ENCODE measurements at regions not wholly inside any gene's neighbourhood (a gene's known extent, or its start where the extent isn't known, plus 50 kb on each side); places are given as distances from the start of the nearest gene placed in this dataset.
A peak's percentile ranks its signal among the peaks of the same experiment; 100 is the strongest.

- Mint-ChIP-seq H3K4me3 (no peak overlapping the region), H3K4me1 (peaks cover 32% of the 10 kb centered on the region), H3K36me3 (ENCODE audit: low read depth) (no peaks in the 10 kb centered on the region), H3K27me3 (ENCODE audit: low read depth) (no peaks in the 10 kb centered on the region), H3K27ac (peak overlapping the region in 2 of 3 experiments; percentile 65 to 85), H3K9me3 (peaks cover 2% of the 10 kb centered on the region)
- TF ChIP-seq, protein P1, sequence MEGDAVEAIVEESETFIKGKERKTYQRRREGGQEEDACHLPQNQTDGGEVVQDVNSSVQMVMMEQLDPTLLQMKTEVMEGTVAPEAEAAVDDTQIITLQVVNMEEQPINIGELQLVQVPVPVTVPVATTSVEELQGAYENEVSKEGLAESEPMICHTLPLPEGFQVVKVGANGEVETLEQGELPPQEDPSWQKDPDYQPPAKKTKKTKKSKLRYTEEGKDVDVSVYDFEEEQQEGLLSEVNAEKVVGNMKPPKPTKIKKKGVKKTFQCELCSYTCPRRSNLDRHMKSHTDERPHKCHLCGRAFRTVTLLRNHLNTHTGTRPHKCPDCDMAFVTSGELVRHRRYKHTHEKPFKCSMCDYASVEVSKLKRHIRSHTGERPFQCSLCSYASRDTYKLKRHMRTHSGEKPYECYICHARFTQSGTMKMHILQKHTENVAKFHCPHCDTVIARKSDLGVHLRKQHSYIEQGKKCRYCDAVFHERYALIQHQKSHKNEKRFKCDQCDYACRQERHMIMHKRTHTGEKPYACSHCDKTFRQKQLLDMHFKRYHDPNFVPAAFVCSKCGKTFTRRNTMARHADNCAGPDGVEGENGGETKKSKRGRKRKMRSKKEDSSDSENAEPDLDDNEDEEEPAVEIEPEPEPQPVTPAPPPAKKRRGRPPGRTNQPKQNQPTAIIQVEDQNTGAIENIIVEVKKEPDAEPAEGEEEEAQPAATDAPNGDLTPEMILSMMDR (IDR thresholded peaks at IDR 0.05; ENCODE audit: unreplicated experiment in 3 of 3), result no peak
Measured at GRCh38 chr4:127534041-127534825, 98.5 kb upstream of the INTU start.

DNA sequence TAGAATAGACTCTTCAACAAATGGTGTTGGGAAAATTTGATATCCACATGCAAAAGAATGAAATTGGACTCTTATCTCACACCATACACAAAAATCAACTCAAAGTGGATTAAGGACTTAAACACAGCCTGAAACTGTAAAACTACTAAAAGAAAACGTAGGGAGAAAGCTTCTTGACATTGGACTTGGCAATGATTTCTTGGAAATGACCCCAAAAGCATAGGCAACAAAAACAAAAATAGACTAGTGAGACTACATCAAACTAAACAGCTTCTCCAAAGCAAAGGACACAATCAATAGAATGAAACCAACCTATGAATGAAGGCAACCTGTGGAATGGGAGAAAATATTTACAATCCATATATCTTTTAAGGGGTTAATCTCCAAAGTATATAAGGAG lies 94.7 kb upstream of the INTU start:
- TF ChIP-seq, protein P1 (IDR thresholded peaks at IDR 0.05; ENCODE audit: unreplicated experiment in 3 of 3), result no peak
- H3K27me3 Mint-ChIP-seq (ENCODE audit: low read depth), result no peaks in the 10 kb centered on the region
- no peaks in the 10 kb centered on the region for H3K36me3 Mint-ChIP-seq (ENCODE audit: low read depth)
- no peak overlapping the region for H3K27ac Mint-ChIP-seq
- no peak overlapping the region for H3K4me3 Mint-ChIP-seq
- H3K9me3 Mint-ChIP-seq, result no peaks in the 10 kb centered on the region
- peaks cover 25% of the 10 kb centered on the region for H3K4me1 Mint-ChIP-seq

DNA sequence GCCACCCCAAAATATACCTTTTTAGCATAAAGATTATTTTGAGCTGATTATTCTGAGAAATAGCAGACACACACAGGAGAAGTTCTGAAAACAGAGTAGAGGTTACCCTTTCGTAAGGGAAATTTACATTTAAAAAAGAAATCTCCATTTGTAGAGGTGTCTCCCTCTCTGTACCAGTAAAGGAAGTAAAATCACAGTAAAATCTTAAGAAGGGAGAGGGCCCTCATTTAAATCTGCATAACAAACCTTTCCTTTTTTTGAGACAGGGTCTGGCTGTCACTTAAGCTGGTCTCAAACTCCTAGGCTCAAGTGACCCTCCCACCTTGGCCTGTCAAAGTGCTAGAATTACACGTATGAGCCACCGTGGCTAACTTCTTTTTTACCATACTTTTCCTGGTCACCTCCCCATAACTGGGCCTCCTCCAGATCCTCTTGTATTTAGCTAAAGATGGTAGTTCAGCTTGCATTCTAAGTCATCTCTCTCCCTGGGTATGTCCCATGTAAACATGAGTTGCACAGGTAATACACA lies 92.2 kb upstream of the INTU start:
- H3K4me1 Mint-ChIP-seq, result peaks cover 5% of the 10 kb centered on the region

DNA sequence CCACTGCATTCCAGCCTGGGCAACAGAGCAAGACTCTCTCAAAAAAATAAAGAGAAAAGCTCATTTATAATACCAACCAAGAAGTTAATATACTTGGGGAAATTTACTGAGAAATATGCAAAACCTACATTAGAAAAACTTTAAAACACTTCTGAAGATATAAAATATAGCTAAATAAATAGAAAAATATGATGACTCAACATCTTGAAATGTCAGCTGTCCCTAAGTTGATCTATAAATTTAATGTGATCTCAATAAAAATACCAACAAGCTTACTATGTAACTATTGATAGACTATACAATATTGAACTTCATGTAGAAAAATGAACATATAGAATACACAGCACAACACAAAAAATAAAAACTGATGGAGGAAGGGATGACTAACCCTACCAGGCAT lies 87.5 kb upstream of the INTU start:
- Mint-ChIP-seq H3K36me3 (ENCODE audit: low read depth) (no peaks in the 10 kb centered on the region), H3K4me1 (no peaks in the 10 kb centered on the region), H3K9me3 (no peaks in the 10 kb centered on the region), H3K27me3 (ENCODE audit: low read depth) (no peaks in the 10 kb centered on the region), H3K27ac (no peak overlapping the region), H3K4me3 (no peak overlapping the region)
- TF ChIP-seq, protein P1 (IDR thresholded peaks at IDR 0.05; ENCODE audit: unreplicated experiment in 3 of 3), result no peak

More for the DNA sequence above, 92.2 kb upstream of the INTU start:
- no peak overlapping the region for H3K4me3 Mint-ChIP-seq
- no peaks in the 10 kb centered on the region for H3K27me3 Mint-ChIP-seq (ENCODE audit: low read depth)
- no peaks in the 10 kb centered on the region for H3K9me3 Mint-ChIP-seq
- H3K27ac Mint-ChIP-seq, result no peak overlapping the region
- H3K36me3 Mint-ChIP-seq (ENCODE audit: low read depth), result no peaks in the 10 kb centered on the region
- TF ChIP-seq, protein P1 (IDR thresholded peaks at IDR 0.05; ENCODE audit: unreplicated experiment in 3 of 3), result no peak

- peaks cover 6% of the 10 kb centered on the region for H3K9me3 Mint-ChIP-seq
- H3K4me3 Mint-ChIP-seq, result no peak overlapping the region
- TF ChIP-seq, protein P1 (IDR thresholded peaks at IDR 0.05; ENCODE audit: unreplicated experiment in 3 of 3), result no peak
- H3K4me1 Mint-ChIP-seq, result no peaks in the 10 kb centered on the region
- H3K27me3 Mint-ChIP-seq (ENCODE audit: low read depth), result no peaks in the 10 kb centered on the region
- no peaks in the 10 kb centered on the region for H3K36me3 Mint-ChIP-seq (ENCODE audit: low read depth)
- no peak overlapping the region for H3K27ac Mint-ChIP-seq
Measured at GRCh38 chr4:127548990-127549925, 83.5 kb upstream of the INTU start.

All from nephron (organoid).